ENCODE measurements at regions not wholly inside any gene's neighbourhood (a gene's known extent, or its start where the extent isn't known, plus 50 kb on each side); places are given as distances from the start of the nearest gene placed in this dataset.

DNA sequence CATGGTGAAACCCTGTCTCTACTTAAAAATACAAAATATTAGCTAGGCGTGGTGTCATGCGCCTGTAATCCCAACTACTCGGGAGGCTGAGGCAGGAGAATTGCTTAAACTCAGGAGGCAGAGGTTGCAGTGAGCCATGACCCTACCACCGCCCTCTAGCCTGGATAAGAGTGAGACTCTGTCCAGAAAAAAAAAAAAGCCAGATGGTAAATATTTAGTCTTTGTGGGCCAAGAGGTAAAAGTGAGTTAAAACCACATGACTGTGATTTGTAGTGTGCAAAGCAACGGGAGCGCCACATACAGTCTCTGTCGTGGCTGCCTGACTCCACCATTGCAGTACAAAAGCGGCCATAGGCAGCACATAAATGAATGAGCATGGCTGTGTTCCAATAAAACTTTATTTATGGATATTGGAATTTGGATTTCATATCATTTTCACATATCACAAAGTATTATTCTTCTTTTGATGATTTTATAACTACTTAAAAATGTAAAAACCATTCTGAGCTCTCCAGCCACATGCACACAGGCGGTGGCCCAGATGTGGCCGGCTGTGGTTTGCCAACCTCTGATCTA is 51.8 kb upstream of the CASZ1 start:
- DNase-seq, result no peak
- intact Hi-C loops (cut with DNase I), result no loop called here

DNA sequence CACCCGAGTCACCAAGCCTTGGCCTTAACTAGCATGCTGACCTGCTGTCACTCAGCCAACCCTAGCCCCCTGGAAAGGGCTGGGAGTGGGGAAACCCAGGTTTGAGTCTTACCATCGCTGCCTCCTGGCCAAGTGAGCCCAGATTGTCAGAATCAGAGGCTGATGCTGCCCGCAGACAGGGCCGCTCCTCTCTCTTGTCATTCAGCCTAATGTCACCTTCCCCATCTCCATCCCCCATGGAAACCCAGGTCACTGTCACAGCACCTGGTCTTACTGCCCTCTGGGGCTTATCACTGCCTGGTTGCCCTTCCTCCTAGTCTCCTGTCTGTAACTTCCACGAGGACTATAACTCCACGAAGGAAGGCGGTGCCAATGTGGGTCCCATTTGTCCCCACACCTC is 53.6 kb upstream of the CASZ1 start:
- intact Hi-C loops (cut with DNase I), result loop anchor here (10.0 kb wide), 1 partner anchor 235 kb away; no protein-coding TSS in a partner anchor
- no peak for DNase-seq

DNA sequence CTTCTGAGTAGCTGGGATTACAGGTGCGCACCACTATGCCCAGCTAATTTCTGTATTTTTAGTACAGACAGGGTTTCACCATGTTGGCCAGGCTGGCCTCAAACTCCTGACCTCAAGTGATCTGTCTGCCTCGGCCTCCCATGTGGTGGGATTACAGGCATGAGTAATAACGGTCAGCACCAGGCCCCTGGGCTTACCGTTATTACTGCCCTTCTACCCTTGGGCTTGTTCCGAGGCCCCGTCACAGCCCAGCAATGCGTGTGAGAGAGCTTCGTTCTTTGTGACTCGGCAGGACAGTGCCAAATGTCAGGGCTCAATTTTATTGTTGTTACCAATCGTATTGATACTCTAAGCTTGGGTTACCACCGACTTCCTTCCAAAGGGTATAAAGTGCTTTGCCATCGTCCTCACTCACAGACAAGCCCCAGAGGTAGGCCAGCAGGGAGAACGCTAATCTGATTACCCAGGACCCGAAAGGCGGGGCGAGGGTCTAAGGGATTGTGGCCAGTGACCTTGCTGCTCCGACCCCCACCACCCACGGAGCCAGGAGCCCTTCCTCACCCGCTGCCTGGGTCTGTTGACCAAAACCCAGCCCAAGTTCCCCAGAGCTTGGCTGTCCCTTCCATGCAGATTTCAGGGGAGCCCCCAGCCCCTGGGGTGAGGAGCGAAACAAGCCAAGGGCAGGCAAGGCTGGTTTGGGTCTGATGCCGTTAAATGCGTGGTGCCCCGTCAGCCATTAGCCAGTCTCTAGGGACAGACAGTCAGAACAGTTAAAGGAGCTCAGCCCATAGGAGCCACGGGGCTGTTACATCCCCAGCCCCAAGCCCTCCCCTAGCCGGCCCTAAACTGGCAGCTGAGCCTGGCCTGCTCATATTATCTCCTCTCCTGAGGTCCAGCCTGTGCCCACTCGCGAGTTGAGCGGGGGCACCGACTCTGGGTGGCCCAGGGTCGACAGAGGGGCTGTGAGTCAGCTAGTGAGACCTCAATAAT is 54.9 kb upstream of the CASZ1 start:
- DNase-seq, result no peak
- intact Hi-C loops (cut with DNase I), result loop anchor here (10.0 kb wide), 1 partner anchor 237 kb away; no protein-coding TSS in a partner anchor

DNA sequence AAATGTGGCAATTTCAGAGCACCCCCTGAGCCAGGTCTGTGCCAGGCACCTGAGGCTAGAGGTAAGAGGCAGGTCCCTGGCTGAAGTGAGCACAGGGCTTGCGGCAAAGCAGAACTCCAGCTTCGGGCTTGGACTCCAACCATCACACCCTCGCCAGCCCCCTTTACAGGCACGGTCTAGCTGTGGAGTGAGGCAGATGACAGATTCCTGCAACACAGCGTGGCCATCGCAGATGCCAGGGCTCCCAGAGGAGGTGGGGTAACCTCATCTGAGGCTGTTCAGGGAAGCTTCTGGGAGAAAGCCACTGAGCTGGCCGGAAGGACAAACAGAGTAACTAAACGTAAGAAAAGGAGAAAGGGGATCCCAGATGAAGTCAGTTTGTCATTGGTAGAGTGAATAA is 55.6 kb upstream of the CASZ1 start:
- DNase-seq, result no peak
- intact Hi-C loops (cut with DNase I), result loop anchor here (10.0 kb wide), 1 partner anchor 237 kb away; no protein-coding TSS in a partner anchor

DNA sequence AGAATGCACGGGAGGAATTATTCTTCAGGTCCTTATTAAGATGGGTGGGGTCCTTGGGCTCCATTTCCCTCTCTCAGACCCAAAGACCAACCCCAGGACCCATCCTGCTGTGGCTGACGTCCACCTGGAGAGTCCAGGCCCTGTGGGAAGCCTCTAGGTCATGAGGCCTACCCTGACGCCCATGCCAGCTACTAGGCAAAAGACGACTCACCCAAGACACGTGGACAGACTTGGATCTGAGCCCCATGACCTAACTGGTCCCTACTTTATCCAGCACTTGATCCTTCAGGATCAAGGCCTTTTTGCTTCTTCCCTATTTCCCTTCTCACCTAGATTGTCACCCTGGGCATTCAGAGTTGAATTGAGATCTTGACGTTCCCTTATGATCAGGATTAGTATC is 56.0 kb upstream of the CASZ1 start:
- intact Hi-C loops (cut with DNase I), result loop anchor here (10.0 kb wide), 1 partner anchor 238 kb away; no protein-coding TSS in a partner anchor
- DNase-seq, result no peak

DNA sequence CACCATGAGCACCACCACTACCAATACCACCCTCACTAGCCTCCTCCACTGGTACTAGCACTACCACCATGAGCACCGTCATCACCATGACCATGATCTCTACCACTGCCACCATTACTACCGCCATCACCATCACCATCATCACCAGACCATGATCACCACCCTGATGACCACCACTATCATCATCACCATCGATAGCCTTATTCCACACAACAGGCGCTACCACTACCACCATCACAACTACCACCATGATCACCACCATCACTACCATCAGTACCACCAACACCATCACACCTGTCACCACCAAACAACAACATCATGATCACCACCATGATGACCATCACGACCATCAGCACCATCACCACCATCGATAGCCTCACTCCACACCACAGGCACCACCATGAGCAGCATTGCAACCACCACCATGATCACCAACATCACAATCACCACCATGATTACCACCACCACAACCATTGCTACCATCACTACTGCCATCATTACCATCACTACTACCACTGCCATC is 56.6 kb upstream of the CASZ1 start:
- no peak for DNase-seq
- intact Hi-C loops (cut with DNase I), result loop anchor here (10.0 kb wide), 1 partner anchor 238 kb away; no protein-coding TSS in a partner anchor

DNA sequence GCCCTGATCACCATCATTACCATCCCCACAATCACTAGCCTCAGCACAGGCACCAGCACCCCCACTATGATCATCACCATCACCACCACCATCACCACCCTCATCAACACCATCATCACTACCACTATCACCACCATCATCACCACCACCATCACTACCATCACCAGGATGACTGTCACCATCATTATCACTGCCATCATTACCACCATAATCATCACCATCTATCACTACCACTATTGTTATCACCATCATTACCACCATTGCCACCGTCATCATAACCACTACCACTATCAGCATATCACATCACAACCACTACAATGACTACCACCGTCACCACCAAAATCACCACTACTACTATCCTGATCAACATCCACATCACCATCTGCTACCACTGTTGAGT is 57.3 kb upstream of the CASZ1 start:
- DNase-seq, result no peak
- intact Hi-C loops (cut with DNase I), result loop anchor here (10.0 kb wide), 1 partner anchor 239 kb away; no protein-coding TSS in a partner anchor

DNA sequence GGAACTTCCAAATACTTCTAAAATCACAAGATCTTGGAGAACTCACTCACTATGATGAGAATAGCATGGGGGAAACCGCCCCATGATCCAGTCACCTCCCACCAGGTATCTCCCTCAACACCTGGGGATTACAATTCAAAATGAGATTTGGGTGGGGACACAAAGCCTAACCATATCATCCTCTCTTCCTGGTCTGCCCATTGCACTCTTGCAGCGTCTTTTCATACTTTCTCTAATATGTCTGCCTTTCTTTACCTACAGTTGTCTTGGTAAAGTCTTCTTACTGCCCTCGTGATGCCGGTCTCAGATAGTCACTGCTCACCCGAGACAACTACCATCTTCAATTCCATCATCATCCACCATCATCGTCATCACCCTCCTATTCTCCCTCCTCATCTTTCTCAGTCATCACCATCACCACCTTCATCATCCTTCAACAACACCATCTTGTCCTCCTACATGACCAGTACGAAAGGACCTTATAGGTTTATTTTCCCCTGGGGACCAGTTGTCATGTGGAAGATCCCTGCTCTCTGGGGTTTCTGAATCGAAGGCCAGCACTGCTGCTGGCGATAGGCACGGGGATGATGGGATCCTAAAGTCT is 58.5 kb upstream of the CASZ1 start:
- no peak for DNase-seq
- intact Hi-C loops (cut with DNase I), result loop anchor here (10.0 kb wide), 1 partner anchor 240 kb away; no protein-coding TSS in a partner anchor

DNA sequence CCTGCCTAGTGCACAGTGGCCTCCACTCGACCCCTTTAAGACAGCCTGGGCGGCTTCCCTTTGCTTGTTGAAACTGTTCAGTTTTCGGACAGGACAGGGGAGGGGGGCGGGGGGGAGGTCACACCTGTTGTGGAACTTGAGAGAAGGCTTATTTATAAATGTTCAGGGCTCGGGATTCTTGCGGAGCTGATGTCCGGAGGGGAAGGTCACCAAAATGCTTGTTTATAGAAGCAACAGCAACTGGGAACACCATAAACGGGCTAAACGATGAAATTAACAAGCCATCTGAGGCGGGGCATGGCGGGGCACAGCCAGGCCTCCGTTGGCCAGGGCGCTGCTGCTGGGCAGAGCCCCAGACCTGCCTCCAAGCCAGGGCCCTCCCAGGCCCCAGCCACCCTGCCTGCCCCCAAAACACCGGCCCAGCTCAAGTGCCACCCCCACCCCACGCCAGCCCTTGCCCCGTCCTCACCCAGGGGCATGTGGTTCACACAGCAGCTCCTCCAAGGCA is 59.8 kb upstream of the CASZ1 start:
- intact Hi-C loops (cut with DNase I), result loop anchor here (10.0 kb wide), 1 partner anchor 241 kb away; no protein-coding TSS in a partner anchor
- no peak for DNase-seq

DNA sequence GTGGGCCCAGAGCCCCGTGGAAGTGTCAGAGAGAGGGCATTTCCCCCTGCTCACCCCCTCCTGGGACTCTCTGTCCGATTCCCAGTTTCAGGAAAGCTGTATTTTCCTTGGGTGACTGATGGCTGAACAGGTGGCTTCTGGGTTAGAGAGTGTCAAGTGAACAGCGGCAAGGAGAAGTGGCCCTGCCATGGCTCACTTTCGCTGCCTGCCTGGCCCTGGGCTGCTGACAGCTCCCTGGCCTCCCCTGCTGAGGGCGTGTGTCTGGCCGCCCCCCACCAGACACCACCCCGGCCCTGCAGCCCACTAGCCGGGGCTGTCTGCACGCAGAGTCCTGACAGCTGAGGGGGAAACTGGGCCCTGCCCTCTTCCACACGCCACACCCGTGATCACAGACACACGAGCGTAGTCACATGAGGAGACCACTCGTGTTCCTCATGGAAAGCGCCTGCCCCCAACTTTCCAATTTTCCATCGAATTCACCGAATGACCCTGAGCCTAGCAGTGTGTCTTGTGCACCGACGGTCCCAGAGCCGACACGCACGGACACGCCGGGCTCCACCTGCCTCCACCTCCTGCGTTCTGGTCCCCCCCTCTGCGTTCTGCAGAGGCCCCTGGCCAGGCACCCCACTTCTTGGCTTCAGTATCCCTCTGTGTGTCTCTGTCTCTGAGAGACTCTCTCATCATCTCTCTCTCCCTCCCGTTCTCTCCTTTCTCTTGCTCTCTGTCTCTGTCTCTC is 60.6 kb upstream of the CASZ1 start:
- intact Hi-C loops (cut with DNase I), result loop anchor here (10.0 kb wide), 1 partner anchor 242 kb away; no protein-coding TSS in a partner anchor
- DNase-seq, result no peak

DNA sequence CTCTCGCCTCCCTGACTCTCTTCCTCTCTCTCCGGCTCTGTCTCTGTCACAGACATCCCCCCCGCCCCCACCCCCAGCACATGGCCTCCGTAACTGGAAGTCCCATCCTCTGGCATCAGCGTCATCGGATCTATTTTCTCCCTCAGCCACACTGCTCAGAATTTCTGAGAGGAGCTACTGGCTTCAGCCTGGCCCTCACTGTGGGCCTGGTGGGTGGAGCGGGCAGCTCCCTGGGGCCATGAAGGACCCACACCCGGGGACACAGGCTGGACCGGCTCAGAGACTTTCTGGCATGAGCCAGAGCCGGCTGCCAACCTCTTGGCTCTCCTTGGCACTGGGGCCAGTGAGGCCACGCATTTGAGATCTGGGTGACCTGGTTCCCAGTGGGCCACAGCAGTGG is 61.2 kb upstream of the CASZ1 start:
- intact Hi-C loops (cut with DNase I), result loop anchor here (10.0 kb wide), 1 partner anchor 243 kb away; no protein-coding TSS in a partner anchor
- no peak for DNase-seq

DNA sequence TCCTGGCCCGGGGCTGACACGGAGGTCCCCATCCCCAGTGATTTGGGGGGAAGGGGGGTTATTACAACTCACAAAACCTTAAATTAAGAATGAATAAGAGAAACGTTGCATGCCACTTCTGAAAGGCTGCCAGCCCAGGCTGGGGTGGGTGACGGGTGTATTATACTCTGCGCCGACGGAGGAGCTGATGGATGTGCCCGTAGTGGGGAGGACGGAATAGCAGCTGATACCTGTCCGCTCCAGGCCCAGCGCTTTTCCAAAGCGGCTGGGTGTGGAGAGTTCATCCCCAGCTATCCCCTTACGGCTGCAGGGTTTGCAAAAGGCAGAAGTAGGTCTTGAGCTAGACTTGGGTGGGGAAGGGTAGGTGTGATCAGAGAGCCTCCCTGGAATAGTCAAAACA is 63.8 kb upstream of the CASZ1 start:
- intact Hi-C loops (cut with DNase I), result no loop called here
- DNase-seq, result peak in 1 of 10 donors; percentile 65

DNA sequence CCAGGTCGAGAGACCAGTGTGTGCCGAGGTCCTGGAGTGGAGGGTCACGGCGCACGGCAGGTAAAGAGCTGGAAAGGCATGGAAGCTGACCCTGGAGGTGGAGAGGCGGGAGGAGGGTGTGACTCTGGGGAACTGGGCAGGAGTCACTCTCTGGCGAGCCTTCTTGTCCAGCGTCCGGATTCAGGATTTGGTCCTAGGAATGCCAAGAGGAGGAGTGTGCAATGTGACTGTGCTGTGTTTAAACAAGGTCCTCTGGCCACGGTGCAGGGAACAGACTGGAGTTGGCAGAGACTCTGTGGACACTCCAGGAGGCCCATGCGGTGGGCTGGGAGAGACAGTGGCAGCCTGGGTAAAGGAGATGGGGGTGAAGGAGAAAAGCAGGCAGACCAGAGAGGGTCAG is 64.2 kb upstream of the CASZ1 start:
- intact Hi-C loops (cut with DNase I), result no loop called here

DNA sequence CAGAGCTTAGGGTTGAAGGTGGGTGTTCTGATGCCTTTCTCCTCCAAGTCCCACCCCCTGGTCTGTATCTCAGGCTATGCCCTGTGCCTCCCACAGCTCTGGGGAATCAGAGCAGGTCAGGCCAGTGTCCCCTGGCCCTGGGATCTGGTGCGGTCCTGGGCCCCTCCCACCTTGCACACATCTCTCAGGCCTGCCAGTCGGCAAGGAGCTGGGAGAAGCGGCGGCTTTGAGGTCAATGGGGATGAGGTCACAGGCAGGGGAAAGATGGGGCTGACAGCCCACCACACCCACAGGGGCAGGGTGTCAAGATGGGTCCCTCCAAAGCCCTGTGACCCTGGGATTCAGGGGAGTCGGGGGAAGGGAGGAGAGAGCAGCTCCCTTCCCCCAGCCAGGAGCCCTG is 65.4 kb upstream of the CASZ1 start:
- peak in 1 of 10 donors; percentile 41 for DNase-seq
- intact Hi-C loops (cut with DNase I), result no loop called here

More for the DNA sequence above, 64.2 kb upstream of the CASZ1 start:
- DNase-seq, result peak in 1 of 10 donors; percentile 55

DNA sequence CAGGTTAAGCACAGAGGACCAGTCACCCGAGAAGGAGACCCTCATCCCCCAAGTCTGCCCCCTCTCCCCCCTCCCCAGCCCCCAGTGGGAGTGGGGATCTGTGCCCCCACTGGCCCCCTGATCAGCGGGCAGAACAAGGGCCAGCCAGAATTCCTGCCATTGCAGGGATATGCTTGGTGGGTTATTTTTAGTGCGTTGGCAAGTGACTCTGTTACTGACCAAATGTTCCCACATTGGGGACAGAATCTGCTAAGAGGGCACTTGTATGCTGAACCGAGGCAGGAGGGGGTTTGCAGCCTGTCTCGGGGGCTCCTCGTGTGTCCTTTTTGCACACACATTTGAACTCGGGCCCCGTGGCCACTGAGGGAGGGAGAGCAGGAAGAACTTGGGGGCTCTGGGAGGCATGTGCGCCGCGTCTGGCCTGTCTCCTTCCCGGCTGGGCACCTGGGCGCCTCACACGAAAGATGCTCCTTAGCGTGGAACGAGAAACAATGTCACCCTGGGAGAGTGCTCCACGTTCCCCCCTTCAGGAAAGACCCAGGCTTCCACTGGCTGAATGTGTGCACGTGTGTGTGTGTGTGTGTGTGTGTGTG is 66.4 kb upstream of the CASZ1 start:
- intact Hi-C loops (cut with DNase I), result no loop called here

DNA sequence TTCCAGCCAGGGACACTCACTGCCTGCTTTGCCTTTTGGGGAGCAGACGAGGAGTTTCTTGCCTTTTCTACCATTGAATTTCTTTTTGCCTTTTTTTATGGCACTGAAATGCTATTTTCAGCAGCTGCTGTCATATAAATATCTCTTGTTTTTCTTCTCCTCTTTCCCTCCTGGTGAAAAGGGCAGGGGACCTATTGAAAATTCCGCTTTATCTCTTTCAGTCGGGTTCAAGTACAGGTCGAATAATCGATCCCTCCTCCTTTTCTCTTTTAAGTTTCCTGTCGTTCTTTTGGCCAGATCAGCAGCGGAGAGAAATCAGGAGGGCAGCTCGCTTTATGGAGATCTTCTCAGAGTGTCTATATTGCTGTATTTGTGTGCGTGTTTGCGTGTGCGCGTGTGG is 67.4 kb upstream of the CASZ1 start:
- DNase-seq, result no peak
- intact Hi-C loops (cut with DNase I), result no loop called here

More for the DNA sequence above, 66.4 kb upstream of the CASZ1 start:
- DNase-seq, result peak in 1 of 10 donors; percentile 68

DNA sequence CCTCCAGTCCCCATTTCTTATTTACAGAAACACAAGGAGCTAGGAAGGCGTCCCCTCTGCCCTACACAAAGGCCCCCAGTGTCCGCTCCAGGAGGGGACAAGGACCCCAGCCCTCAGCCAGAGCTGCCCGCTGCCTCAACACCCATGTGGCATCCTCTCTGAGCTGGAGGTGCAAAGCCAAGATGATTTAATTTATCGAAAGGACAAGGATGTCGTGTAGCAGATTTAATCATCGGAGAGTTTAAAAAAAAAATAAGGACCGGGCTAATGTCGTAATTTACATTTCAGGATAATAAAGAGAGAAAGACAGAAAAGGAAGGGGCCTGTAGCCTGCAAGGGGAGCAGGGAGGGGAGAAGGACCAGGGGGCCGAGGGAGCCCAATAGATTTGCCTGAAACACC is 68.3 kb upstream of the CASZ1 start:
- intact Hi-C loops (cut with DNase I), result loop anchor here (5.0 kb wide), 1 partner anchor 172 kb away; no protein-coding TSS in a partner anchor

DNA sequence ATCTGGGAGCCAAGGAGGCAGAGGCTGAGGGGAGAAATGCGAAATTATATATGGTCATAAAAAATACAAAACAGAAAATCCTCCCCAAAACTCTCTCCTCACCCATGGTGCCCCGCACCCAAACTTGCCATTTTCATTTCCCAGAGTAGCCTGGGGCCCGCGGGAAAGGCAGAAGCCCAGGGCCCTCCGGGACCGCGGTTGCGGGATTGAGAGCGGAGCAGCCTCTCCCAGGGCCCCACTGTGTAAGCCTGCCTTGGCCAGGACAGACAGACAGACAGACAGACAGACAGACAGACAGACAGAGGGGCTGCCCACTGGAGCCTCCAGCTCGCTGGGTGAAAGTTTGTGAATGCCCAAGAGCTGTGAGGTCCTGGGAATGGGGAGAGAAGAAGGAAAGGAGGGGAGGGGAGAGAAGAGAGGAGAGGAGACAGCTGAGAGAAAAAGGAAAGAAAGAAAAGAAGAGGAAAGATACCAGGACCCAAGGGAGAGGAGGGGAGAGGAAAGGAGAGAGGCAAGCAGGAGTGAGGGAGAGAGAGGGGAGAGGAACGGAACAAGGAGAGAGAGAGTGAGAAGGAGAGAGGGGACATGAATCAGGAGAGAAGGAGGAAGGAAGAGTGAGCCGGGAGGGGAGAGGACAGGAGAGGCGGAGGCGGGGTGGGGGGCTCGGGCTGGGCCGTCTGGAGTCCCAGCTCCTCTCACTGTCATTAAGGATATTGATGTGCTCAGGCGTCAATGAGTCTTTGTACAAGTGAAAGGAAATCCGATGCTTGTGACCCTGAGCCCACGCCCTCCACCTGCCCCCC is 69.3 kb upstream of the CASZ1 start:
- peak in 1 of 10 donors; percentile 40 for DNase-seq
- intact Hi-C loops (cut with DNase I), result loop anchor here (2.0 to 5.0 kb wide), 3 partner anchors 173 to 359 kb away; no protein-coding TSS in a partner anchor

More for the DNA sequence above, 68.3 kb upstream of the CASZ1 start:
- DNase-seq, result peak in 1 of 10 donors; percentile 24
